ENCODE measurements at regions not wholly inside any gene's neighbourhood (a gene's known extent, or its start where the extent isn't known, plus 50 kb on each side); places are given as distances from the start of the nearest gene placed in this dataset.

GRCh38 chr16:85543536-85543935 lies 69.6 kb upstream of the GSE1 start:
- WGBS, 4 donors = 86 to 97% (median 89%) methylated on average over 4 of the region's 4 CpGs; no CpG with 5 or more reads in 1 of the 4 donors
- Histone ChIP-seq H3K36me3 (replicated peaks in 1 of 2) (no peaks in the 10 kb centered on the region), H3K4me3 (no peak overlapping the region), H3K27ac (no peak overlapping the region), H3K4me1 (replicated peaks in 1 of 2) (peaks cover 0 to 5% of the 10 kb centered on the region in 2 donors), H3K9me3 (replicated peaks in 1 of 3) (peaks cover 0 to 5% (median 0%) of the 10 kb centered on the region in 3 donors), H3K27me3 (no peaks in the 10 kb centered on the region)
- no peak for DNase-seq
- no peak for TF ChIP-seq POLR2A (IDR thresholded peaks at IDR 0.05)
- intact Hi-C loops (cut with DNase I) = no loop called here

- Histone ChIP-seq H3K27ac (no peak overlapping the region), H3K4me1 (replicated peaks in 1 of 2) (peaks cover 0 to 5% of the 10 kb centered on the region in 2 donors), H3K9me3 (replicated peaks in 1 of 3) (peaks cover 0 to 5% (median 0%) of the 10 kb centered on the region in 3 donors), H3K4me3 (no peak overlapping the region), H3K36me3 (replicated peaks in 1 of 2) (no peaks in the 10 kb centered on the region), H3K27me3 (no peaks in the 10 kb centered on the region)
- no peak for DNase-seq
- TF ChIP-seq CTCF (IDR thresholded peaks at IDR 0.05) = no peak
- no peak for TF ChIP-seq POLR2A (IDR thresholded peaks at IDR 0.05)
- 79 to 94% (median 90%) methylated on average over 11 to 16 of the region's 16 CpGs for WGBS, 4 donors
- intact Hi-C loops (cut with DNase I) = no loop called here
Measured at GRCh38 chr16:85544016-85544415, 69.1 kb upstream of the GSE1 start.

GRCh38 chr16:85544668-85545067 lies 68.5 kb upstream of the GSE1 start:
- WGBS, 4 donors = 79 to 91% (median 82%) methylated on average over 6 to 16 of the region's 16 CpGs
- H3K36me3 ChIP-seq (replicated peaks in 1 of 2) = no peaks in the 10 kb centered on the region
- H3K9me3 ChIP-seq (replicated peaks in 1 of 3) = peaks cover 0 to 3% (median 0%) of the 10 kb centered on the region in 3 donors
- peak overlapping the region in 1 of 5 donors; percentile 41 for H3K27ac ChIP-seq
- H3K27me3 ChIP-seq = no peaks in the 10 kb centered on the region
- peaks cover 0 to 5% of the 10 kb centered on the region in 2 donors for H3K4me1 ChIP-seq (replicated peaks in 1 of 2)
- TF ChIP-seq POLR2A (IDR thresholded peaks at IDR 0.05) (no peak), CTCF (IDR thresholded peaks at IDR 0.05) (no peak)
- intact Hi-C loops (cut with DNase I) = no loop called here
- no peak for DNase-seq
- no peak overlapping the region for H3K4me3 ChIP-seq

DNA sequence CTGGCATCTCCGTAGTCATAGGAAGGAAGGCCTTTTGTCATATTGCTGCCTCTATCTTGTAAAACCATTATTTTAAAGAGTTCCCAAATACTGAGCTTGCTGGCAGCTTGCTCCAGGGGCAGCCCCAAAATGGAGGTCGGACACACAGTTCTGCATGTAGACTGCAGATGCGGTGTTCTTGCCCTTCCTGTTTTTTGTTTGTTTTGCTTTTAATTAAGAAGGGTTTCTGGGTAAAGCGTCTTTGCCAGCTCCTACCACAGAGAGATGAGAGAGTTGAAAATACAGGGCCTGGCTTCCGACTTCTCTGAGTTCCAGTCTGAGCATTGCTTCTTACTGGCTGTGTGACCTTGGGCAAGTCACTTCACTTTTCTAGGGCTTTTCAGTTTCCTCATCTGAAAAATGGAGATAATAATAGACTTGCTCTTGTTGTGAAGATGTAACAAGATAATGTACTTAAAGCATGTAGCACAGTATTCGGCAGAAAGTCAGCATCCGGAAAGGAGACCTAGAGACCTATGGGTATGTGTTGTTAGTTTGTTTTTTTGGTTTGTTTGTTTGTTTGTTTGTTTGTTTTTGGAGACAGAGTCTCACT lies 67.8 kb upstream of the GSE1 start:
- no peaks in the 10 kb centered on the region for H3K9me3 ChIP-seq (replicated peaks in 1 of 3)
- TF ChIP-seq POLR2A (IDR thresholded peaks at IDR 0.05) (no peak), CTCF (IDR thresholded peaks at IDR 0.05) (no peak)
- 85 to 94% (median 90%) methylated on average over 7 of the region's 7 CpGs for WGBS, 4 donors
- H3K27me3 ChIP-seq = no peaks in the 10 kb centered on the region
- H3K36me3 ChIP-seq (replicated peaks in 1 of 2) = no peaks in the 10 kb centered on the region
- no peak for DNase-seq
- intact Hi-C loops (cut with DNase I) = no loop called here
- H3K4me1 ChIP-seq (replicated peaks in 1 of 2) = peaks cover 0 to 8% of the 10 kb centered on the region in 2 donors
- peak overlapping the region in 1 of 5 donors; percentile 41 for H3K27ac ChIP-seq
- no peak overlapping the region for H3K4me3 ChIP-seq
